Activated naive CD4-positive, alpha-beta T cell treated with anti-CD3 and anti-CD28 coated beads, Interleukin-2, amount 50 U/mL, for 24 hours (primary cell): ENCODE measurements at regions not wholly inside any gene's neighbourhood (a gene's known extent, or its start where the extent isn't known, plus 50 kb on each side); places are given as distances from the start of the nearest gene placed in this dataset.

Experiments
- H3K27ac Mint-ChIP-seq: one replicate; pipeline ENCODE4 v1.8.0; 2021; ENCODE audit warnings: mild to moderate bottlenecking, mixed read lengths
- H3K27me3 Mint-ChIP-seq: one replicate; pipeline ENCODE4 v1.8.0; 2021; ENCODE audit warnings: mixed read lengths
- H3K36me3 Mint-ChIP-seq: one replicate; pipeline ENCODE4 v1.8.0; 2021; ENCODE audit warnings: mixed read lengths
- H3K4me1 Mint-ChIP-seq: one replicate; pipeline ENCODE4 v1.8.0; 2021; ENCODE audit warnings: mixed read lengths
- H3K4me3 Mint-ChIP-seq: one replicate; pipeline ENCODE4 v1.8.0; 2021; ENCODE audit warnings: mild to moderate bottlenecking, mixed read lengths
- H3K9me3 Mint-ChIP-seq: one replicate; pipeline ENCODE4 v1.8.0; 2021; ENCODE audit warnings: mixed read lengths

- H3K9me3 Mint-ChIP-seq = no peaks in the 10 kb centered on the region
- H3K27me3 Mint-ChIP-seq = peaks cover 2% of the 10 kb centered on the region
- H3K4me1 Mint-ChIP-seq = no peaks in the 10 kb centered on the region
- no peak overlapping the region for H3K4me3 Mint-ChIP-seq
- no peaks in the 10 kb centered on the region for H3K36me3 Mint-ChIP-seq
- H3K27ac Mint-ChIP-seq = no peak overlapping the region
Measured at GRCh38 chr1:87853576-87854351, 525.1 kb downstream of the LMO4 start.

GRCh38 chr1:87863317-87863716 lies 534.6 kb downstream of the LMO4 start:
- Mint-ChIP-seq H3K36me3 (no peaks in the 10 kb centered on the region), H3K4me1 (peaks cover 5% of the 10 kb centered on the region), H3K27ac (no peak overlapping the region), H3K4me3 (no peak overlapping the region), H3K27me3 (no peaks in the 10 kb centered on the region), H3K9me3 (peaks cover 5% of the 10 kb centered on the region)

GRCh38 chr1:87864676-87865075 lies 536.0 kb downstream of the LMO4 start:
- H3K4me3 Mint-ChIP-seq = no peak overlapping the region
- no peaks in the 10 kb centered on the region for H3K36me3 Mint-ChIP-seq
- no peaks in the 10 kb centered on the region for H3K27me3 Mint-ChIP-seq
- H3K4me1 Mint-ChIP-seq = peaks cover 5% of the 10 kb centered on the region
- H3K9me3 Mint-ChIP-seq = peaks cover 5% of the 10 kb centered on the region
- H3K27ac Mint-ChIP-seq = no peak overlapping the region

- peaks cover 5% of the 10 kb centered on the region for H3K9me3 Mint-ChIP-seq
Measured at GRCh38 chr1:87866416-87866815, 537.7 kb downstream of the LMO4 start.

GRCh38 chr1:87867626-87868025 lies 538.9 kb downstream of the LMO4 start:
- Mint-ChIP-seq H3K9me3 (peaks cover 5% of the 10 kb centered on the region), H3K4me1 (peaks cover 5% of the 10 kb centered on the region), H3K4me3 (no peak overlapping the region), H3K27ac (no peak overlapping the region), H3K27me3 (no peaks in the 10 kb centered on the region), H3K36me3 (no peaks in the 10 kb centered on the region)

More at GRCh38 chr1:87866416-87866815, 537.7 kb downstream of the LMO4 start:
- Mint-ChIP-seq H3K4me3 (no peak overlapping the region), H3K27ac (no peak overlapping the region), H3K4me1 (peaks cover 5% of the 10 kb centered on the region), H3K27me3 (no peaks in the 10 kb centered on the region), H3K36me3 (no peaks in the 10 kb centered on the region)

GRCh38 chr1:87869567-87869966 lies 540.9 kb downstream of the LMO4 start:
- Mint-ChIP-seq H3K36me3 (no peaks in the 10 kb centered on the region), H3K9me3 (peaks cover 5% of the 10 kb centered on the region), H3K27ac (no peak overlapping the region), H3K4me3 (no peak overlapping the region), H3K4me1 (peaks cover 4% of the 10 kb centered on the region), H3K27me3 (no peaks in the 10 kb centered on the region)

GRCh38 chr1:87872189-87872588 lies 543.5 kb downstream of the LMO4 start:
- H3K27ac Mint-ChIP-seq = no peak overlapping the region
- H3K4me3 Mint-ChIP-seq = no peak overlapping the region
- no peaks in the 10 kb centered on the region for H3K4me1 Mint-ChIP-seq
- no peaks in the 10 kb centered on the region for H3K9me3 Mint-ChIP-seq
- no peaks in the 10 kb centered on the region for H3K27me3 Mint-ChIP-seq
- no peaks in the 10 kb centered on the region for H3K36me3 Mint-ChIP-seq

GRCh38 chr1:87872692-87873091 lies 544.0 kb downstream of the LMO4 start:
- no peak overlapping the region for H3K4me3 Mint-ChIP-seq
- H3K27me3 Mint-ChIP-seq = no peaks in the 10 kb centered on the region
- H3K36me3 Mint-ChIP-seq = no peaks in the 10 kb centered on the region
- H3K9me3 Mint-ChIP-seq = no peaks in the 10 kb centered on the region
- H3K27ac Mint-ChIP-seq = no peak overlapping the region
- H3K4me1 Mint-ChIP-seq = no peaks in the 10 kb centered on the region

GRCh38 chr1:87878873-87879272 lies 550.2 kb downstream of the LMO4 start:
- Mint-ChIP-seq H3K4me1 (no peaks in the 10 kb centered on the region), H3K9me3 (no peaks in the 10 kb centered on the region), H3K4me3 (no peak overlapping the region), H3K27me3 (no peaks in the 10 kb centered on the region), H3K27ac (no peak overlapping the region), H3K36me3 (no peaks in the 10 kb centered on the region)

- H3K4me3 Mint-ChIP-seq = no peak overlapping the region
- H3K27ac Mint-ChIP-seq = no peak overlapping the region
- H3K36me3 Mint-ChIP-seq = no peaks in the 10 kb centered on the region
- no peaks in the 10 kb centered on the region for H3K27me3 Mint-ChIP-seq
- H3K4me1 Mint-ChIP-seq = no peaks in the 10 kb centered on the region
- no peaks in the 10 kb centered on the region for H3K9me3 Mint-ChIP-seq
Measured at GRCh38 chr1:87880098-87880760, 551.5 kb downstream of the LMO4 start.

GRCh38 chr1:87880764-87881163 lies 552.1 kb downstream of the LMO4 start:
- no peak overlapping the region for H3K27ac Mint-ChIP-seq
- H3K4me1 Mint-ChIP-seq = no peaks in the 10 kb centered on the region
- no peaks in the 10 kb centered on the region for H3K27me3 Mint-ChIP-seq
- H3K4me3 Mint-ChIP-seq = no peak overlapping the region
- no peaks in the 10 kb centered on the region for H3K36me3 Mint-ChIP-seq
- no peaks in the 10 kb centered on the region for H3K9me3 Mint-ChIP-seq

- Mint-ChIP-seq H3K27me3 (no peaks in the 10 kb centered on the region), H3K9me3 (no peaks in the 10 kb centered on the region), H3K36me3 (no peaks in the 10 kb centered on the region), H3K4me3 (no peak overlapping the region), H3K4me1 (no peaks in the 10 kb centered on the region), H3K27ac (no peak overlapping the region)
Measured at GRCh38 chr1:87883906-87884305, 555.2 kb downstream of the LMO4 start.

GRCh38 chr1:87884581-87884980 lies 555.9 kb downstream of the LMO4 start:
- H3K27ac Mint-ChIP-seq = no peak overlapping the region
- no peaks in the 10 kb centered on the region for H3K4me1 Mint-ChIP-seq
- H3K36me3 Mint-ChIP-seq = no peaks in the 10 kb centered on the region
- no peaks in the 10 kb centered on the region for H3K9me3 Mint-ChIP-seq
- H3K4me3 Mint-ChIP-seq = no peak overlapping the region
- no peaks in the 10 kb centered on the region for H3K27me3 Mint-ChIP-seq

GRCh38 chr1:87885278-87886025 lies 556.8 kb downstream of the LMO4 start:
- Mint-ChIP-seq H3K27ac (no peak overlapping the region), H3K9me3 (no peaks in the 10 kb centered on the region), H3K36me3 (no peaks in the 10 kb centered on the region), H3K27me3 (no peaks in the 10 kb centered on the region), H3K4me1 (no peaks in the 10 kb centered on the region), H3K4me3 (no peak overlapping the region)

- Mint-ChIP-seq H3K9me3 (no peaks in the 10 kb centered on the region), H3K4me3 (no peak overlapping the region), H3K27me3 (no peaks in the 10 kb centered on the region)
Measured at GRCh38 chr1:87887100-87887499, 558.4 kb downstream of the LMO4 start.

GRCh38 chr1:87888446-87888845 lies 559.8 kb downstream of the LMO4 start:
- no peaks in the 10 kb centered on the region for H3K36me3 Mint-ChIP-seq
- H3K27ac Mint-ChIP-seq = no peak overlapping the region
- no peaks in the 10 kb centered on the region for H3K27me3 Mint-ChIP-seq
- H3K9me3 Mint-ChIP-seq = no peaks in the 10 kb centered on the region
- no peaks in the 10 kb centered on the region for H3K4me1 Mint-ChIP-seq
- H3K4me3 Mint-ChIP-seq = no peak overlapping the region

More at GRCh38 chr1:87887100-87887499, 558.4 kb downstream of the LMO4 start:
- H3K27ac Mint-ChIP-seq = no peak overlapping the region
- no peaks in the 10 kb centered on the region for H3K4me1 Mint-ChIP-seq
- H3K36me3 Mint-ChIP-seq = no peaks in the 10 kb centered on the region
